Astrocyte (in vitro differentiated cells and primary cell): ENCODE measurements at regions not wholly inside any gene's neighbourhood (a gene's known extent, or its start where the extent isn't known, plus 50 kb on each side); places are given as distances from the start of the nearest gene placed in this dataset.

Experiments
- DNase-seq: peaks from one replicate; pipeline ENCODE4 v3.0.0-alpha.2; 2010; ENCODE audit warnings: low read depth
- FAIRE-seq: peaks from 2 replicates; lab custom pipeline; 2011; peaks lifted over from hg19 to GRCh38; lab: Jason Lieb, UNC
- H2AFZ ChIP-seq: 2 replicates; pipeline ENCODE4 v1.6.0; 2012; ENCODE audit warnings: low read depth, low read length, inconsistent platforms
- H3K27ac ChIP-seq: 2 replicates; pipeline ENCODE4 v1.5.1; 2011; ENCODE audit warnings: low read depth, low read length, inconsistent platforms
- H3K27me3 ChIP-seq: 2 replicates; pipeline ENCODE4 v1.6.0; 2011; ENCODE audit warnings: low read length, inconsistent platforms; ENCODE audit not compliant: insufficient read depth
- H3K36me3 ChIP-seq: 2 replicates; pipeline ENCODE4 v1.5.1; 2011; ENCODE audit warnings: low read length, inconsistent platforms; ENCODE audit not compliant: insufficient read depth
- H3K4me1 ChIP-seq: 2 replicates; pipeline ENCODE4 v1.5.1; 2011; ENCODE audit warnings: low read length, inconsistent platforms; ENCODE audit not compliant: insufficient read depth
- H3K4me2 ChIP-seq: 2 replicates; pipeline ENCODE4 v1.6.0; 2012; ENCODE audit warnings: low read length, inconsistent platforms
- H3K4me3 ChIP-seq: 2 replicates; pipeline ENCODE4 v1.5.1; 2011; ENCODE audit warnings: low read depth, mild to moderate bottlenecking, low read length, inconsistent platforms; ENCODE audit not compliant: insufficient read depth
- H3K79me2 ChIP-seq: 2 replicates; pipeline ENCODE4 v1.6.0; 2012; ENCODE audit warnings: mild to moderate bottlenecking, low read length, inconsistent platforms; ENCODE audit not compliant: insufficient read depth
- H3K9ac ChIP-seq: 2 replicates; pipeline ENCODE4 v1.6.0; 2012; ENCODE audit warnings: mild to moderate bottlenecking, low read length, inconsistent platforms
- H3K9me3 ChIP-seq: 2 replicates; pipeline ENCODE4 v1.5.1; 2012; ENCODE audit warnings: low read depth, mild to moderate bottlenecking, low read length, inconsistent platforms; ENCODE audit not compliant: insufficient read depth
- H4K20me1 ChIP-seq: 2 replicates; pipeline ENCODE4 v1.6.0; 2012; ENCODE audit warnings: low read length, inconsistent platforms; ENCODE audit not compliant: insufficient read depth
- H3K27ac Mint-ChIP-seq: one replicate; pipeline ENCODE4 v1.8.0; 2021; ENCODE audit warnings: mild to moderate bottlenecking, mixed read lengths; ENCODE audit not compliant: unreplicated experiment
- H3K27me3 Mint-ChIP-seq: one replicate; pipeline ENCODE4 v1.8.0; 2021; ENCODE audit warnings: low read depth, mixed read lengths; ENCODE audit not compliant: unreplicated experiment
- H3K36me3 Mint-ChIP-seq: one replicate; pipeline ENCODE4 v1.8.0; 2021; ENCODE audit warnings: low read depth, mixed read lengths; ENCODE audit not compliant: unreplicated experiment
- H3K4me1 Mint-ChIP-seq: one replicate; pipeline ENCODE4 v1.8.0; 2021; ENCODE audit warnings: low read depth, mixed read lengths; ENCODE audit not compliant: unreplicated experiment
- H3K4me3 Mint-ChIP-seq: one replicate; pipeline ENCODE4 v1.8.0; 2021; ENCODE audit warnings: mild to moderate bottlenecking, moderate library complexity, mixed read lengths; ENCODE audit not compliant: unreplicated experiment
- H3K9me3 Mint-ChIP-seq: one replicate; pipeline ENCODE4 v1.8.0; 2021; ENCODE audit warnings: mild to moderate bottlenecking, mixed read lengths; ENCODE audit not compliant: unreplicated experiment
- CTCF ChIP-seq: IDR thresholded peaks from 2 replicates; pipeline ENCODE4 v1.5.1; 2011; ENCODE audit warnings: low read depth, mild to moderate bottlenecking, inconsistent platforms, low read length, moderate library complexity; ENCODE audit not compliant: insufficient read depth
- EZH2 ChIP-seq: IDR thresholded peaks from 2 replicates; pipeline ENCODE4 v1.6.1; 2012; ENCODE audit warnings: mild to moderate bottlenecking, low read length, inconsistent platforms; ENCODE audit not compliant: insufficient read depth

DNA sequence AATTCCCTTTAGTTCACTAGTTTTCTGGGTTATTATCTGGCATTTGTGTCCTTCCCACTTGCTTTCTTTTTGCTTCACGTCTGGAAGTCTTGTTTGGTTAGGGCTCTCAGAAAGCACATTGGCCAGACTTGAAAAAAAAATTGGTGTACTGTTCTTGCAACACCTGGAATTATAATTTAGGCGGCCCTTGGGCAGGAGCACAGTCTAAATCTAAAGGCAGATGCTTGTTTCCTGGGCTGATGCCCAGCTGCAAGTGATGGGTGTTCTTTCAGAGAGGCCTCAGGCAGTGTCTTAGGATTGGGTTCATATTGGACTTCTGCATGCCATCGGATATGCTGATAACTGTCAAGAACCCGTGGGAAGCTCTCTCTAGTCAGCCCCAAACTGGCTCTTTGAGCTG, 521.5 kb downstream of the PDCD6IP start:
- H2AFZ ChIP-seq, result no peak overlapping the region
- FAIRE-seq (no peak), DNase-seq (no peak)
- H3K4me2 ChIP-seq, result no peak overlapping the region
- H3K4me1 ChIP-seq, result no peaks in the 10 kb centered on the region
- peaks cover 6% of the 10 kb centered on the region for H3K9me3 Mint-ChIP-seq
- no peaks in the 10 kb centered on the region for H3K36me3 Mint-ChIP-seq
- no peaks in the 10 kb centered on the region for H4K20me1 ChIP-seq
- no peaks in the 10 kb centered on the region for H3K9me3 ChIP-seq
- H3K27me3 ChIP-seq, result no peaks in the 10 kb centered on the region
- no peaks in the 10 kb centered on the region for H3K79me2 ChIP-seq
- H3K36me3 ChIP-seq, result no peaks in the 10 kb centered on the region
- H3K27ac ChIP-seq, result no peak overlapping the region
- no peak overlapping the region for H3K4me3 ChIP-seq
- no peak overlapping the region for H3K27ac Mint-ChIP-seq
- no peak overlapping the region for H3K9ac ChIP-seq
- H3K4me1 Mint-ChIP-seq, result peaks cover 2% of the 10 kb centered on the region
- H3K4me3 Mint-ChIP-seq, result no peak overlapping the region
- no peaks in the 10 kb centered on the region for H3K27me3 Mint-ChIP-seq
- no peak for TF ChIP-seq CTCF
- no peak for TF ChIP-seq EZH2

GRCh38 chr3:34323517-34323916, 525.1 kb downstream of the PDCD6IP start:
- H4K20me1 ChIP-seq, result no peaks in the 10 kb centered on the region
- H3K9me3 ChIP-seq, result no peaks in the 10 kb centered on the region
- no peaks in the 10 kb centered on the region for H3K27me3 ChIP-seq
- no peak overlapping the region for H3K9ac ChIP-seq
- FAIRE-seq, result no peak
- no peaks in the 10 kb centered on the region for H3K36me3 ChIP-seq
- H2AFZ ChIP-seq, result no peak overlapping the region
- no peak for TF ChIP-seq EZH2
- H3K79me2 ChIP-seq, result no peaks in the 10 kb centered on the region
- H3K4me1 Mint-ChIP-seq, result no peaks in the 10 kb centered on the region
- H3K4me3 ChIP-seq, result no peak overlapping the region
- no peaks in the 10 kb centered on the region for H3K9me3 Mint-ChIP-seq
- H3K36me3 Mint-ChIP-seq, result no peaks in the 10 kb centered on the region
- H3K27ac ChIP-seq, result no peak overlapping the region
- H3K4me1 ChIP-seq, result no peaks in the 10 kb centered on the region
- no peak overlapping the region for H3K4me3 Mint-ChIP-seq
- no peak overlapping the region for H3K4me2 ChIP-seq
- H3K27ac Mint-ChIP-seq, result no peak overlapping the region
- H3K27me3 Mint-ChIP-seq, result no peaks in the 10 kb centered on the region
- DNase-seq, result no peak

DNA sequence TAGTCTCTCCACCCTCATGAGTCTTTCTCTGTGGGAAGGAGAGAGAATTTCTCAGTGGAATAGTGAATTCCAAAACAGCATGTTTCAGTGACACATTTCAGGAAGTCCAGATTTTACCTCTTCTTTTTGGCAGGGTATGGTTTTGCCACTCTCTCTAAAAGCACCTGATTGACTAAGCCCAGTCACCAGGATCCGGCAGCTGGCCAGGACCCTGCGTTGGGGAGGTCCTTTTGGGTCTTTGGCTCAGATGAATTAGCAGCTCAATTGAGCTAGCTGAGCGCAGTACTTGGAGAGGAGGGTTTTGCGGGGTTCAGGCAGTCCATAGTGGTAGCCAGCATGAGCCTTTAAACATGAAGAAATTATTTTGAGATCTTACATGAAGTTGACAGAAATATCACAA, 548.2 kb downstream of the PDCD6IP start:
- H3K27ac Mint-ChIP-seq, result no peak overlapping the region
- no peak overlapping the region for H3K4me3 Mint-ChIP-seq
- H3K36me3 Mint-ChIP-seq, result no peaks in the 10 kb centered on the region
- Histone ChIP-seq H2AFZ (no peak overlapping the region), H3K27me3 (no peaks in the 10 kb centered on the region), H3K4me2 (no peak overlapping the region), H3K4me1 (no peaks in the 10 kb centered on the region), H3K9ac (no peak overlapping the region), H3K9me3 (no peaks in the 10 kb centered on the region), H4K20me1 (no peaks in the 10 kb centered on the region), H3K36me3 (no peaks in the 10 kb centered on the region), H3K27ac (no peak overlapping the region), H3K4me3 (no peak overlapping the region), H3K79me2 (no peaks in the 10 kb centered on the region)
- DNase-seq (no peak), FAIRE-seq (no peak)
- TF ChIP-seq CTCF (no peak), EZH2 (no peak)
- H3K4me1 Mint-ChIP-seq, result no peaks in the 10 kb centered on the region
- H3K9me3 Mint-ChIP-seq, result peaks cover 3% of the 10 kb centered on the region
- H3K27me3 Mint-ChIP-seq, result no peaks in the 10 kb centered on the region
